H1 (cell line): ENCODE measurements at regions not wholly inside any gene's neighbourhood (a gene's known extent, or its start where the extent isn't known, plus 50 kb on each side); places are given as distances from the start of the nearest gene placed in this dataset.

ENCODE experiments used
- CTCF ChIP-seq, 3 experiments: IDR thresholded peaks; 1 replicate in 2 of 3; 2 replicates in 1 of 3; pipeline versions ENCODE4 v1.5.1 to v1.6.1; 2011; ENCODE audit warnings: low read length in 3 of 3, mild to moderate bottlenecking in 3 of 3, inconsistent platforms in 2 of 3, low read depth in 1 of 3, moderate library complexity in 1 of 3; ENCODE audit not compliant: insufficient read depth in 1 of 3; ENCODE audit errors: control extremely low read depth in 1 of 3
- POLR2A ChIP-seq, 2 experiments: IDR thresholded peaks; 1 replicate in 1 of 2; 2 replicates in 1 of 2; pipeline ENCODE4 v1.6.1; 2011; ENCODE audit warnings: low read depth in 2 of 2, low read length in 2 of 2, mild to moderate bottlenecking in 2 of 2; ENCODE audit errors: control extremely low read depth in 1 of 2
- POLR2AphosphoS5 ChIP-seq: IDR thresholded peaks from 2 replicates; pipeline ENCODE4 v1.6.1; 2011; ENCODE audit warnings: low read depth, low read length
- RAD21 ChIP-seq, 2 experiments: IDR thresholded peaks in 1 of 2; conservative IDR thresholded peaks in 1 of 2; 2 replicates each; pipeline ENCODE4 v1.6.1; 2011; ENCODE audit warnings: low read depth in 2 of 2, low read length in 2 of 2, improper control_type of control experiment in 1 of 2, inconsistent platforms in 1 of 2, mild to moderate bottlenecking in 1 of 2, moderate library complexity in 1 of 2
- TF ChIP-seq, protein P1 (sequence below): IDR thresholded peaks from 2 replicates; pipeline ENCODE4 v1.6.1; 2012; ENCODE audit warnings: inconsistent platforms

DNA sequence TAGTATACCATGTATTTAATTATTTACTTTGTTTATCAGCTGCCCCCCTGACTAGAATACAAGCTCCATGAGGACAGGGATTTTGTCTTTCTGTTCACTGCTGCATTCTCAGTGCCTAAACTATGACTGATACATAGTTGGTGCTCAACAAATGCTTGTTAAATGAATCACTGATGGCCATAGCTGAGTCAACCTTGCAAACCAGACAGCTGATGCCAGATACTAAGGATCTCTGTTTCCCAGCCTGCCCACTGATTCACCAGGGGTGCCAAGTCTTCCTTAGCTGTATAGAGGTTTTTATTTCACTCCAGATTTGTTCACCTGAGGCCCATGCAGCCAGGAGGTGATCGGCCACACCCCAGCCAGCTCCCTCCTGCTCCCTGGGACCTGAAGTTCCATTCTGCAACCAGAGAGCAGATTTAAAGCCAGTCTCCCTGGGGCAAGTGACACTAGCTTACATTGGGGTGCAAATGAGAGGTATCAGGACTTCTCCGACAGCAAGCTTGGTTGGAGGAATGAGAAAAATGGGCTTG, 92.2 kb downstream of the C1QL2 start:
- TF ChIP-seq POLR2A (IDR thresholded peaks at IDR 0.05; ENCODE audit: control extremely low read depth in 1 of 2, low read depth in 2 of 2, low read length in 2 of 2) (no peak), POLR2AphosphoS5 (no peak), RAD21 (IDR thresholded peaks at IDR 0.05 in 1 of 2, conservative IDR thresholded peaks at IDR 0.05 in 1 of 2; ENCODE audit: low read depth in 2 of 2, low read length in 2 of 2) (no peak), CTCF (IDR thresholded peaks at IDR 0.05; ENCODE audit: control extremely low read depth in 1 of 3, insufficient read depth in 1 of 3, low read depth in 1 of 3, low read length in 3 of 3) (no peak)
- TF ChIP-seq, protein P1, sequence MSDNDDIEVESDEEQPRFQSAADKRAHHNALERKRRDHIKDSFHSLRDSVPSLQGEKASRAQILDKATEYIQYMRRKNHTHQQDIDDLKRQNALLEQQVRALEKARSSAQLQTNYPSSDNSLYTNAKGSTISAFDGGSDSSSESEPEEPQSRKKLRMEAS: no peak
